GM19372 (cell line): ENCODE measurements at regions not wholly inside any gene's neighbourhood (a gene's known extent, or its start where the extent isn't known, plus 50 kb on each side); places are given as distances from the start of the nearest gene placed in this dataset.
"Not testable (repeated sequence)": the region's sequence is repeated elsewhere in the genome, so short reads cannot be mapped to it uniquely, and the experiment has no call there.

ENCODE experiments used
- ATAC-seq: cut with Tn5 transposase; IDR thresholded peaks from one replicate; pipeline ENCODE4 v1.9.1; 2021; ENCODE audit warnings: mild to moderate bottlenecking, low read depth, moderate library complexity; ENCODE audit not compliant: unreplicated experiment

DNA sequence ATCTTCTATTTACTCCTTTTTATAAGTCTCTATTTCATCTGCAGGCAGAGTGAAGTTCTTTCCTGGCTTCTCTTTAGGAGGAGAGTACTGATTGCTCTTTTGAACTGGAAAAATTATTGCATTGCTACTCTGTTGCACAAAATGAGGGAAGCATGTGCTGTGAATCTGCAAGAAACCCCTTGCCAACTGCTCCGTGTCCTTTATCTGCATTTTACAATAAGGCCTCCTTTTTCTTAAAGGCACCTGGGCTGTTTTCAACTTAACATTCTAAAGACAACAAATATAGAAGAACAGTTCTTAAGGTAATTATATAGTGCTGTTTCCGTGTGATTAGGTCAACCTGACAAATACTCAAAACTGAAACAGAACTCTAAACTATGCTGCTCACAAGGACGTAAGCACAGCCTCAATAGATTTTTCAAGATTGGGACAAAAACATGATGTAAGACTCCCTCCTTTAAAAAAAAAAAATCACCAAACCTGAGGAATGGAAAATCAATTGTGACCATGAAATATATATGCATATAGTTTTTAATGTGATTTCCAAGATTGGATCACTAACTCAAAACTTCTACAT is 716.6 kb upstream of the INTU start:
- no peak for ATAC-seq

DNA sequence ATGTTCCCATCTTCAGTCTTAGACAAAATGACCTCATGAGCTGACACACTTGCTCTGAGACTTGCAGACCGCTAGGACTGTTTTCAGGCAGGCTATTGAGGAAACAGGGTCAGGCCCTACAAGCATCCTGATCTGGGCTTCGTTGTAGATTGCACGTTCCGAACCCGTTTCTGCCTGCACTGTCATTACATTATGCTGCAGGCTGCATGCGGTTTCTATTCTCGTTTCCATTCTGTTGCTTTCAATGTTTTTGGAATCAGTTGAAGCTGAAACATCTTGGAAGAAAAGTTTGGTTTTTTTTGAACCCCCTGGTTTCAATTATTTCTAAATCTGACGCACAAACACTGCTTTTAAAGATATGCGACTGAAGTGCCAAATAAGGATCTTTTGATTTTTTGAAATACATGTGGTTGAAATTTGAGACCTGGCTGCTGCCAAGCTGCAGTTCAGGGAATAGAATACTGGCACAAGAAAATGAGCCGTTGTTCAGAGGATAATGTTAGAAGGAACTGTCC is 716.1 kb upstream of the INTU start:
- no peak for ATAC-seq

DNA sequence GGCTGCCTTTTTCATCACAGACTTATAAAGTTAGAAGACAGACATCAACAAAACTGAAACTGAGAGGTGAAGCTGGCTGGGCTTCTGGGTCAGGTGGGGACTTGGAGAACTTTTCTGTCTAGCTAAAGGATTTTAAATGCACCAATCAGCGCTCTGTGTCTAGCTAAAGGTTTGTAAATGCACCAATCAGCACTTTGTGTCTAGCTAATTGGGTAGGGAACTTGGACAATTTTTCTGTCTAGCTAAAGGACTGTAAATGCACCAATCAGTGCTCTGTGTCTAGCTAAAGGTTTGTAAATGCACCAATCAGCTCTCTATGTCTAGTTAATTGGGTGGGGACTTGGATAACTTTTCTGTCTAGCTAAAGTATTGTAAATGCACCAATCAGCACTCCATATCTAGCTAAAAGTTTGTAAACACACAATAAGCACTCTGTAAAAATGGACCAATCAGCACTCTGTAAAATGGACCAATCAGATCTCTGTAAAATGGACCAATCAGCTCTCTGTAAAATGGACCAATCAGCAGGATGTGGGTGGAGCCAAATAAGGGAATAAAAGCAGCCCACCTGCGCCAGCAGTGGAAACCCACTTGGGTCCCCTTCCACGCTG is 710.3 kb upstream of the INTU start:
- ATAC-seq, result not testable (repeated sequence)

DNA sequence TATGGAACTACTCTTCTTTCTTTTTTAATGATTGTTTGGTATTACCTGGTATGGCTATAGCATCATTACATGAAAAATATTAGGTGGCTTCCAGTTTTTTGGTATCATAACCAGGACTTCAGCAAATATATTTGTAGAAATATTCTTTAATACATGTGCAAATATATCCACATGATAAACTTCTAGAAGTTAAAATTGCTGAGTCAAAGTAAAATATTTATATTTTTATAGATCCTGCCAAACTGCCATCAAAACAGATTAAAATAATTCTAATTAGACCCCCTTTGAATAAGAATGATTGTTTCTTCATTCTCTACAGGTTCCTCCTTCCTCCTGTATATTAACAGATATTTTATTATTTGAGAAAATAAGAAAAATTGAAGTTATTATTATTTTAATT is 708.5 kb upstream of the INTU start:
- ATAC-seq, result no peak

DNA sequence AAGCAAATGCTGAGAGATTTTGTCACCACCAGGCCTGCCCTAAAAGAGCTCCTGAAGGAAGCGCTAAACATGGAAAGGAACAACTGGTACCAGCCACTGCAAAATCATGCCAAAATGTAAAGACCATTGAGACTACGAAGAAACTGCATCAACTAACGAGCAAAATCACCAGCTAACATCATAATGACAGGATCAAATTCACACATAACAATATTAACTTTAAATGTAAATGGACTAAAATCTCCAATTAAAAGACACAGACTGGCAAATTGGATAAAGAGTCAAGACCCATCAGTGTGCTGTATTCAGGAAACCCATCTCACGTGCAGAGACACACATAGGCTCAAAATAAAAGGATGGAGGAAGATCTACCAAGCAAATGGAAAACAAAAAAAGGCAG is 702.7 kb upstream of the INTU start:
- ATAC-seq, result not testable (repeated sequence)

DNA sequence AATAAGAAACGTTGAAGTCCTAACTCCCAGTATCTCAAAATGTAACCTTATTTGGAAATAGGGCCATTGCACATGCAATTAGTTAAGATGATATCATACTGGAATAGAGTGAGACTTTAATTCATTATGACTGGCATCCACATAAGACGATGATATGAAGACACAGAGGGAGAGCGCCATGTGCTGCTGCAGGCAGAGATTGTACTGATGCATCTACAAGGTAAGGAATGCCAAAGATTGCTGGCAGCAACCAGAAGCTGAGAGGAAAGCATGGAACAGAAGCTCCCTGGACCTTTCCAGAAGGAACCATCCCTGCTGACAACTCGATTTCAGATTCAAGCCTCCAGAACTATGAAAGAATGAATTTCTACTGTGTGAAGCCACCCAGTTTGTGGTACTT is 697.0 kb upstream of the INTU start:
- ATAC-seq, result no peak

DNA sequence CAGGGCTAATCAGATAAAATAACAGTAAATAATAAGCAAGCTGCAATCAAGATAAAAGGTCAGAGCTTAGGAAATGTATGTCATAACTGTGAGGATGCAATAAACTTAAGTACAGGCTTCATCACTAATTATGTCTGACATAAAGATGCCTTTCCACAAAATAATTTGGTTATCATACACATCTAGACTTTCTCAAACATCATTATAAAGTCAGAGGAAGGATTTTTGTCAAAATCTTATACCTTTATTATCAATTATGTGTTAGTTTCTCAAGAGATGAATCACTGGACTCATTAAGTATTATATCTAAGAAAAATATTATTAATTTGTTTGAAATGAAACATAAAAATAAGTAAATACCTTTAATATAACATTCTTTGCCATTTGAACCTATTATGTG is 695.4 kb upstream of the INTU start:
- ATAC-seq, result no peak

DNA sequence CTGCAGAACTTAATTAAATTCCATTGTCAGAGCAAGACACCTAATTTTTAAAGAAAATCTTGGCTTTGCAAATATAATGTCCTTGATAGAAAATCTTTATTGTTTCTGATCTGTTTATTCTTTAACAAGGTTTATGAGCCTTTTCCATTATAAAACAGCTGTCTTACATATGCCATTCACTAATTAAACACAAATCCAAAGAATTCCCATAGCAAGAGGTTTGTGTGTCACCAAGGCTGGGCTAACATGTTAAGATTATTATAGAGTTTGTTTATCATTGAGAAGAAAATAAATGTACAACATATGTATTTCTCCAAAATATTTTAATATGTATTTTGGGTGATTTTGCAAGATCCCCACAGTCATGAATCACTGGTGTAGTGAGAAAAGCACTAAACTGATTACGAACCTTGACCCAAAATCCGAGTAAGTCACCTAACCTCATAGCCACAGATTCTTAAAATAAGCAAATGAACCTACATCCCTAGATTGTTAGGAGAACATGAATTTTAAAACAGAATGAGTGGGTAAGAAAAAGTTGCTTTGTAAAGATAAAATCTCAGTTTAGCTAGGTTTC is 694.8 kb upstream of the INTU start:
- no peak for ATAC-seq

DNA sequence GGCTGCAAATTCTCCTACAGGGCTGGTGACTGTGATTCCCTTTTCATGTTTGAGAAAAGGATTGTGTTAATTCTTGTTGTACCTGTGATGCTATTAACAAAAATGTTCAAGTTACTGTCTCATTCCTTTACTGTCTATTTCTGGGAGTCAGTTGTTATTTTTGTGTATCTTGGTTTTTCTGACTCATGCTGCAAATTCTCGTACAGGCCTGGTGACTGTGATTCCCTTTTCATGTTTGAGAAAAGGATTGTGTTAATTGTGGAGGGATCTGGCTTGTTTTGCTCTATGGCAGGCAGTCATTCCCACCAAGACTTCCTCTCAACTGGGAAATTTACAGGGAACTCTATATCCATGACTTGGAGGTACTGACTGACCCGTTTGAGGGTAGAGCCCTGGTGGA is 693.4 kb upstream of the INTU start:
- no peak for ATAC-seq

DNA sequence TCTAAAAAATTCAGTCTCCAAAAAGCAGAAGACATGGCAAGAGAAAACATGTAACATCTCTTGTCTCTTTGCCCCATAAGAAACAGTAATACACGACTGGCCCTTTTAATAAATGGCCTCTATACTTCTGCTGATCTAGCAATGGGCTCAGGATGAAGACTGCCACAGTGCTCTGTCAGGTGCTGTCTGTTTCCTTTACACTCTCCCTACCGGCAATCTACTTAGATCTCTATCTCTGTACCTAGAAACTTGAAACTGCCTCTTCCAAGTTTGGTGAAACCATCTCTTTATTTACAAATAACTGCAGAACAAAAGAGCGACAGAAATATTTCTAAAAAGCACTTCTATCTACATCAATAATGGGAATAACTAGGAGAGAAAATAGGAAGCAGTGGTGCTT is 685.2 kb upstream of the INTU start:
- ATAC-seq, result no peak

DNA sequence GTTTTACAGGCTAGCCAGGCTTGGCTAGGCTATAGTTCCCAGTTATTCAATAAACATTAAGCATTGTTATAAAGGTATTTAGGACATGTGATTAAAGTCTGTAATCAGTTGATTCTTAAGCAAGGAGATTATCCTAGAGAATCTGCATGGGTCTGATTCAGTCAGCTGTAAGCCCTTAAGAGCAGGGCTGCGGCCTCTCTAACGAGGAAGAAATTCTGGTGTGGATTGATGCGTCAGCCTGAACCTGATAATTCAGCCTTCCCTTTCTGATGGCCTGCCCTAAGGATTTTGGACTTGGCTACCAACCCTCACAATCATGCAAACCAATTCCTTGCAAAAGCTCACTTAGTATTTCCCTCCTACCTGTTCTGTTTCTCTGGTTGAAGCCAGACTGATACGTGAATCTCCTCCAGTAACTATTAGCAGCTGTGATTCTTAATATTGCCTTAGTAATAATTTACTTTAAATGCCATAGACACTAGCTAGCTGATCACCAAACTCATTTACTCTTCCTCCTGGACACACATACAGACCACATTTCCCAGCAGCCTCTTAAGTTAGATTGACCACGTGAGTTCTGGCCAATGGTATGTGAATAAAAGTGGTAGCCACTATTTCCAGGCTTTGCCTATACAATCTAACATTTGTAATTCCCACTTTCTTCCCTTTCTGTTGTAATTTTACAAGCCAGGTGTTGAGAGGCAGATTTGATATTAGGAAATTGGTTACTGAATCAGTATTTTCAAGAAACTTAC is 678.0 kb upstream of the INTU start:
- ATAC-seq, result no peak

DNA sequence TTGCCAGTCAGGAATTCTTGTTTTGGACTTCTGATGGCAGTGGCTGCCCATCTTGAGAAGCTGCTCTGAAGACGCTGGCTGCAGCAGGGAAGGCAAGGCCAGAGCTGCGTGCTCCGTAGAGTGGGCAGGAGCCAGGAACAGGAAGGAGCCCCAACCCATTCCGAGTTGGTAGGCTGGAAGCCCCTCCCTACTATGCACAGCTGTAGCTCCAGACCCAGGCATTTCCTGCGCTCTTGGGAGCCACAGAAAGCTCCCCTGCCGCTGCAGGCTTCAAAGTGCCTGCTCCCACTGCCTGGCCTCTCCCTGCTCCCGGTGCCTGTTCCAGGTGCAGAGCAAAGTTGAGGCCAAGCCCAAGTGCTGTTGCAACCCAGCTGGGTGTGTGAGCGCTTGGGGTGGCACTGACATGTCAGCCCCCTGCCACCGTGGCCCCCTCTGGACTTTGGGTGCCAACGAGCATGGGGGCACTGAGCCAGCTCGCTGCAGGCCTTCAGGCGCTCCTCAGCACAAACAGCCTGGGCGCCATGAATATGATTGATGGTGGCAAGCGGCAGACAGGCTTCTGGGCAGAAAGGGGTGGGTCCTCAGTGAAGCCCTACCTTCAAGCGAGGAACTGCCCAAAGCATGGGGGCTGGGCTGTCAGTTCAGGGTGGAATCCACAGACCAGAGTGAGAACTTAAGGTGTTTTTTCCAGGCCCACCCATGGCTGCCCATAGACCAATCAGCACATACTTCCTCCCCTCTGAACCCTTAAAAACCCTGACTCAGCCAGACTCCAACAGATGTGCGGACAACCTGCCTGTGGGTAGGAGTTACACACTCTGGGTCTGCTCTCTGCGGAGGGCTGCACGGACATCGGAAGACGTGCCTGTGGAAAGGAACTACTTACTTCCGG is 677.2 kb upstream of the INTU start:
- ATAC-seq, result no peak

DNA sequence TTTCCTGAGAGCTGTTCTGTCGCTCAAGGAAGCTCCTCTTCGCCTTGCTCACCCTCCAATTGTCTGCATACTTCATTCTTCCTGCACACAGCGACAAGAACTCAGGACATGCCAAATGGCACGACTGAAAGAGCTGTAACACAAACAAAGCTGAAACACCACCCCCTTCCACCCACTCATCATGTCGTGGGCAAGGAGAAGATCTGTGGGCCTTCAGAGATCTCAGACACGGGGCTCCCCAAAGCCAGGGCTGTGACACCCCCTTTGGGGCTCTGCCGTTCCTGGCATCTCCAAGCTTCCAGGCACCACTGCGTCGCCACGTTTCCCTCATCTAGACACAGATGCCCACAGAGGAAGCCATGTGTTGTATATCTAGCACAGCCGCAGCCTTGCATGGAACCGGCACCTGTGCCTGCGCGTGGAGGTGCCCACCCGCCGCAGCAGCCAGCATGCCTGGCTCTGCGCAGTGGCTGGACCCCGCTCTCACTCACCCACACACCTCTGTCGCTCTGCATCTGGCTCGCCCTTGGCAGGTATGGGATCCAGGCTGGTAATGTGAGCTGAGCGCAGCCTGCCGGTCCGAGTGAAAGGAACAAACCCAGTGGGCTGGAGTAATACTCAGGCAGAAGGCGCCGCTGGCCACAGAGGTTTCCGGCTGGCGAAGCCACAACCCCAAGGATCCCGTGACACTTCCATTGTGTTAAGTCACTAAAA is 676.4 kb upstream of the INTU start:
- ATAC-seq, result no peak

DNA sequence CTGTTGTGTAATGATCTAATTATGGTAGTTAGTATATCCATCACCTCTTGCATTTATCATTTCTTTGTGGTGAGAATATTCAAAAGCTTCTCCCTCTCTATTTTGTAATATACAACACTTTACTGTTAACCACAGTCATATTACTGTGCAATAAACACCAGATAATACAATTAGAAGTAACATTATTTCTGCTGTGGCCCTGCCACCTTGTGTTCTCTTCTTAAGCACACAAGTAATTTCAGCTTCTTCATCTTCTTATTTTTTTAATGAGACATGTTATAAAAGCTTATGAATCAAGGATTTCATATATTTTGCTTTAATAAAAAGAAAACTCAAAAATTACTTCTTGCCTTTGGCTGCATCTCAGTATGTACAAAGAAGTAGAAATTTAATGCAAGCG is 675.2 kb upstream of the INTU start:
- ATAC-seq, result no peak

DNA sequence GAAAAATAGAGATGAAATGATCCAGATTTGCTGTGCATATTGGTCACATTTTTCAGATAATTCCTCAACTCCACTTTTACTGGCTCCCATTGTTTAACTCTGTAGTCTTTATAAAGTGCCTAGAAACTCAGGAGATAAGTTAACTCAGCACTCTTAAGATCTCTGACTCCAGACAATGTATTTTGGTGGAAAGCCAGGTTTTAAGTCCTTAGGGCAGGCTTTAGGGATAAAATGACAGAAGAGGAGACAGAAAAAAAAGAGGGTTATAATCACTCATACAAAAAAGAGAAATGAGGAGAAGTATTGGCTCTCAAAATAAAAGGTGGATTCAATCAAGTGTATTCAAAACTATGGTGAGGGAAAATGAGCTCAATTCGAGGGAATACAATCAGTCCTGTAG is 674.8 kb upstream of the INTU start:
- ATAC-seq, result no peak

DNA sequence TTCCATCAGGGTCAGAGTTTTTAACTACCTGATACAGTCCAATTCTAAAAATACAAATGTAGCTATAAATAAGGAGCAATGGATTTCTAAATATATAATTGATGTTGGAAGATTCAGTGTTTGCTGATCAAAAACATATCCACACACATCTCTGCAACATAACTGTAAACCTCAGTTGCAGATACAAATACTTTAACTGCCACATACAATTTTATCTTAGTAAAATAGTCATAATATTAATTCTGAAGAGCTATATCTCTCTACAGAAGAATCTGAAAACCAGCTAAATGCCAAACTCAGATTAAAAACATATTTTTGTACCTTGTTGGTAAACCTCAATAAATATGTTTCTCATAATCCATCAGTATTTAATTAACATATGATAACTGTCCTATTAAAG is 674.3 kb upstream of the INTU start:
- ATAC-seq, result no peak

DNA sequence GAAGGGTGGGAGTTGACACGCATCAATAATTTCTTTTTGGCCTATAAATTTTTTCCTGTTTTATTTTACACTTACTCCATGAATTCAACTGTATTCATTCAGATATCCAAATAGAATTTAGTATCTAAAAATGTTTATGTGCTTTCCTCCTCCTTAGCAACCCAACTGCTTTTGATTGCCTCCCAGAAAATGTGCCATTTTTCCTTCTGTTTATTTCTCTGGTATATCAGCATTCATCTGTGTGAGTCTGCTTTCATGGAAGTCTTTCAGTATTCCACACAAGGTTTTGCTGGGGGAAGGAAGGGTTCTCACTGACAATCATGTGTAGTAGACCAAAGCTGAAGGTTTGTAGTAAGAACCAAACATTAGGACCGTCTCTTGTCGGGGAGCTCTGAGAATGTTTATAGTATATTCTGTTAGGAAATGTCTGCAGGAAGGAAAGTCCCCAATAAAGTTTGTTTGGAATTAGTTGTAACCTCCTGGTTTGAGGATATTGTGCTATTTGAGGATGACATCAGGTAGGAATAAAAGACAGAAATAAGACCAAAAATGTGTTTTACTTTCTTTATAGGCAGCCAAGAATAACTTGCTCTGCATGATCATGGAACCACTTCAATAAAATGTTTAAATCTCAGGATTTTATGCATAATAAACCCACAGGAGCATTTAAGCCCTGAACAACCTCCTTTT is 673.6 kb upstream of the INTU start:
- no peak for ATAC-seq

DNA sequence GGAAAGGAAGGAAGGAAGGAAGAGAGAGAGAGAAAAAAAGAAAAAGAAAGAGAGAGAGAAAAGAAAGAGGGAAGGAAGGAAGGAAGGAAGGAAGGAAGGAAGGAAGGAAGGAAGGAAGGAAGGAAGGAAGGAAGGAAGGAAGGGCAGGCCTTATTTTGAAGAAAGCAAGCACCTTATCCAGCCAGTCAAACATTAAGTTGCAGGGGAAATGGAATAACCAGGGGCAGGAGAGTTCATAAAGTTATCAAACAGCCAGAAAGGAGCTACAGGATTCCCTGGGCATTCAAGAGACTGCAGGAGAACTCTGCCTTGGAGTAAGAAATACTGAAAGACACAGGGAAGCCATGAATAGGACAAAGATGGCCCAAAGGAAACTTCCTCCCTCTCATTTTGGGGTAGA is 672.0 kb upstream of the INTU start:
- no peak for ATAC-seq

DNA sequence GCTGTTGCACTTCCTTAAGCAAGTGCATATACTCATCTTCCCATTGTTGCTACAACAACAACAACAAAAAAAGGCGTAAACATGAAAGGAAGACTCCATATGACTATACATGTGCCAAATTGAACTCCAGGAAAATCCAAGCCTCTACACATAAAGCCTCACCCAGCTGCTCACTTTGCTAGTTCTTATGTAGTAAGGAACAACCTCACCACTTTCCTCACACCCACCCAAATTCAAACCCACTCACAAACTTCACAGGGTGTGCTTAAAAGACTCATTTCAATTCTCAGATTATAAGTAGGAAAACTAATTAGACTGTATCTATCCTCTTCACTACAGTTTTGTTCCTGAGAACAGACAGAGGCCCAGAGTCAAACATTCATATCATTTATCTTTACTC is 671.1 kb upstream of the INTU start:
- ATAC-seq, result no peak
